Astrocyte of the cerebellum (primary cell): ENCODE measurements at regions not wholly inside any gene's neighbourhood (a gene's known extent, or its start where the extent isn't known, plus 50 kb on each side); places are given as distances from the start of the nearest gene placed in this dataset.

ENCODE experiments used
- DNase-seq: peaks from one replicate; pipeline ENCODE4 v3.0.0-alpha.2; 2011; ENCODE audit warnings: low read depth
- H3K4me3 ChIP-seq: 2 replicates; pipeline ENCODE4 v1.5.1; 2011; ENCODE audit warnings: mild to moderate bottlenecking, low read depth, low read length, moderate library complexity
- CTCF ChIP-seq: IDR thresholded peaks from 2 replicates; pipeline ENCODE4 v1.5.1; 2012; ENCODE audit warnings: low read length, low read depth, moderate library complexity, mild to moderate bottlenecking; ENCODE audit errors: missing control alignments
- in situ Hi-C: cut with HindIII; loops from 2 replicates; pipeline ENCODE4 v1.10.0; 2017; ENCODE audit warnings: low sequenced_read_pairs

DNA sequence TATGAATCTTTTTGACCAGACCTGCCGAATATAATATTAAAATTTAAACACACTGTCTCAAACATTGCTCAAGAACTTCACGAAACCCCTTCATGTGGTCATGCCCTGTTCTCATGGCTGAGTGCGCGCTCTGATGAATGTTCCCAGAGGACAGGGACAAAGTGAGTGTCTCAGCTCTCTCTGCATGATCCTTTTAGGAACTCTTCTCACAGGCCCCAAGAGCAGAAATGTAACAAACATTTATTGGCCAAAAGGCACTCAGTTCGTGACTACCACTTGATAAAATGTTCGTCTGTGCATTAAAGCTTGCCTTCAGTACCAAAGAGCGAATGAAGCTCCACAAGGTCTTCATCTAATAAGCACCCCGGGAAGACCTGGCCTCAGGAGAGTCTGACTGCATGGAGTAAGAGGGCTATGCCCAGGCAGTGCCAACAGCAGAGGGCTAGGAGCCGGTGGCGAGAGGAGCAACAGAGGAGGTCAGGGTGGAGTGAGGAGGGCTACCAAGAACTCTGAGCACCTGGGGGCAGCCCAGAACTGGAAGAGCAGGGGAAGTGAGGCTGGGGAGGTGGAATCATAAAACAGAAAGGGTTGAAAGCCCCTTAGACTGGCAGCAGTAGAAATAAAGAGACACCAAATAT lies 171.1 kb downstream of the RHOU start:
- in situ Hi-C loops: no loop called here

GRCh38 chr1:228911225-228912210 lies 176.2 kb downstream of the RHOU start:
- no peak for TF ChIP-seq CTCF
- H3K4me3 ChIP-seq: no peak overlapping the region
- in situ Hi-C loops: no loop called here
- DNase-seq: no peak

More for the DNA sequence above, 171.1 kb downstream of the RHOU start:
- no peak overlapping the region for H3K4me3 ChIP-seq
- no peak for DNase-seq
- TF ChIP-seq CTCF: no peak

GRCh38 chr1:228913626-228914414 lies 178.5 kb downstream of the RHOU start:
- DNase-seq: no peak
- TF ChIP-seq CTCF: no peak
- no peak overlapping the region for H3K4me3 ChIP-seq
- in situ Hi-C loops: no loop called here

DNA sequence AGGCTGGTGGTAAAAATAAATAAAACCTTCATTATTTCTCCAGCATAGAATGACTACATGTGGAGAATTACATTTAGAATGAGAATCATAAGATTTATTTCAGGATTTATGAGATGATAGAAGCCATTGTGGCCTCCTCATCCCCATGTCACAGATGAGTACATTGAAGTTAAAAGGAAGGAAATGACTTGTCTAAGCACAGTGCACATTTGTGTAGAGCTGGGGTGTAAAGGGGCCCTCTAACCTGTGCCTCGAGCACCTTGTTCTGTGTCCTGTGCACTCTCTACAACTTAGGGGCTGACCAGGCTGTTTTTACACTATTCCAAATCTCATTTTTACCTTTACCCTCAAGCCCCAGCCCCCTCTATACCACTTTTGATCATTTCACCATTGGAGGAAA lies 179.4 kb downstream of the RHOU start:
- no peak for TF ChIP-seq CTCF

GRCh38 chr1:228917342-228917741 lies 182.1 kb downstream of the RHOU start:
- no peak overlapping the region for H3K4me3 ChIP-seq
- DNase-seq: no peak
- in situ Hi-C loops: no loop called here
- no peak for TF ChIP-seq CTCF

More for the DNA sequence above, 179.4 kb downstream of the RHOU start:
- in situ Hi-C loops: no loop called here
- no peak for DNase-seq
- no peak overlapping the region for H3K4me3 ChIP-seq

GRCh38 chr1:228917755-228918154 lies 182.5 kb downstream of the RHOU start:
- no peak for DNase-seq
- in situ Hi-C loops: no loop called here
- TF ChIP-seq CTCF: no peak
- no peak overlapping the region for H3K4me3 ChIP-seq
